Endothelial cell of umbilical vein (primary cell): ENCODE measurements at regions not wholly inside any gene's neighbourhood (a gene's known extent, or its start where the extent isn't known, plus 50 kb on each side); places are given as distances from the start of the nearest gene placed in this dataset.

Source experiments
- CTCF ChIP-seq, 2 donors: IDR thresholded peaks; 1 replicate in 1 of 2; 2 replicates in 1 of 2; pipeline ENCODE4 v1.5.1; 2011; ENCODE audit warnings: low read length in 2 of 2, mild to moderate bottlenecking in 2 of 2, moderate library complexity in 2 of 2, control low read depth in 1 of 2, inconsistent platforms in 1 of 2, low read depth in 1 of 2; ENCODE audit not compliant: insufficient read depth in 1 of 2; ENCODE audit errors: extremely low read depth in 1 of 2
- EZH2 ChIP-seq: IDR thresholded peaks from 2 replicates; pipeline ENCODE4 v1.6.1; 2012; ENCODE audit warnings: borderline replicate concordance, low read depth, mild to moderate bottlenecking, moderate library complexity, low read length, inconsistent platforms; ENCODE audit not compliant: severe bottlenecking
- JUN ChIP-seq: IDR thresholded peaks from 2 replicates; pipeline ENCODE4 v1.6.1; 2011; ENCODE audit warnings: borderline replicate concordance, low read depth; ENCODE audit not compliant: insufficient read length, insufficient read depth

- no peak for TF ChIP-seq CTCF (IDR thresholded peaks at IDR 0.05; ENCODE audit: extremely low read depth in 1 of 2, insufficient read depth in 1 of 2, low read depth in 1 of 2, low read length in 2 of 2)
- no peak for TF ChIP-seq EZH2
- TF ChIP-seq JUN = no peak
Measured at GRCh38 chr2:66305718-66306117, 129.2 kb upstream of the MEIS1 start.
